IMR-90 (cell line): ENCODE measurements at regions not wholly inside any gene's neighbourhood (a gene's known extent, or its start where the extent isn't known, plus 50 kb on each side); places are given as distances from the start of the nearest gene placed in this dataset.

Experiments
- FOS ChIP-seq: fragments of 150-350 bp; IDR thresholded peaks from 2 replicates; pipeline ENCODE4 v1.6.1; 2016; ENCODE audit warnings: low read depth, low read length
- POLR2A ChIP-seq: IDR thresholded peaks from 2 replicates; pipeline ENCODE4 v1.6.1; 2012; ENCODE audit warnings: mild to moderate bottlenecking, low read depth, low read length
- RCOR1 ChIP-seq: IDR thresholded peaks from 2 replicates; pipeline ENCODE4 v1.6.1; 2012; ENCODE audit warnings: mild to moderate bottlenecking, low read length, improper control_type of control experiment; ENCODE audit not compliant: insufficient replicate concordance
- TF ChIP-seq, protein P1 (sequence below): conservative IDR thresholded peaks from 2 replicates; pipeline ENCODE4 v1.5.1; 2012; ENCODE audit warnings: mild to moderate bottlenecking, low read depth, low read length, improper control_type of control experiment

DNA sequence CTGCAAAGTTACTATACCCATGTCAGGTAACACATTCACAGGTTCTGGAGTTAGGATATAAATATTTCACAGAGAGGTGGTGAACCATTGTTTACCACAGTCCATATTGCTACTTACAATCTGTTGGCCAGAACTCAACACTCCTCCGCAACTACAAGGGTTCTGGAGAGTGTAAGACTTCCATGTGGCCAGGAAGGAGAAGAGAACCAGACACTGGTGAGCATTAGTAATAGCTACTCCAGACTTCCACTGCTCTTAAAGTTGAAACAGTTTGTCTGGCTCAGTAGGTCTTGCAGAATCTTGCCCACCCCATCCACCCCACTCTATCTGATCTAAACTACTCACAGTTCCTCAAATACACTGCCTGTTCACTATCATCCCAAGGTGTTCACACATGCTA, 369.6 kb downstream of the DUSP6 start:
- TF ChIP-seq, protein P1, sequence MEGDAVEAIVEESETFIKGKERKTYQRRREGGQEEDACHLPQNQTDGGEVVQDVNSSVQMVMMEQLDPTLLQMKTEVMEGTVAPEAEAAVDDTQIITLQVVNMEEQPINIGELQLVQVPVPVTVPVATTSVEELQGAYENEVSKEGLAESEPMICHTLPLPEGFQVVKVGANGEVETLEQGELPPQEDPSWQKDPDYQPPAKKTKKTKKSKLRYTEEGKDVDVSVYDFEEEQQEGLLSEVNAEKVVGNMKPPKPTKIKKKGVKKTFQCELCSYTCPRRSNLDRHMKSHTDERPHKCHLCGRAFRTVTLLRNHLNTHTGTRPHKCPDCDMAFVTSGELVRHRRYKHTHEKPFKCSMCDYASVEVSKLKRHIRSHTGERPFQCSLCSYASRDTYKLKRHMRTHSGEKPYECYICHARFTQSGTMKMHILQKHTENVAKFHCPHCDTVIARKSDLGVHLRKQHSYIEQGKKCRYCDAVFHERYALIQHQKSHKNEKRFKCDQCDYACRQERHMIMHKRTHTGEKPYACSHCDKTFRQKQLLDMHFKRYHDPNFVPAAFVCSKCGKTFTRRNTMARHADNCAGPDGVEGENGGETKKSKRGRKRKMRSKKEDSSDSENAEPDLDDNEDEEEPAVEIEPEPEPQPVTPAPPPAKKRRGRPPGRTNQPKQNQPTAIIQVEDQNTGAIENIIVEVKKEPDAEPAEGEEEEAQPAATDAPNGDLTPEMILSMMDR: no peak
- TF ChIP-seq POLR2A (no peak), RCOR1 (no peak), FOS (no peak)
